CD4-positive, alpha-beta T cell (primary cell): ENCODE measurements at regions not wholly inside any gene's neighbourhood (a gene's known extent, or its start where the extent isn't known, plus 50 kb on each side); places are given as distances from the start of the nearest gene placed in this dataset.

Experiments
- ATAC-seq: fragments of 200-7000 bp; cut with Tn5 transposase; one replicate; pipeline ENCODE4 v1.10.0; 2022; ENCODE audit warnings: mild to moderate bottlenecking; ENCODE audit not compliant: poor library complexity
- CTCF ChIA-PET: fragments of 350-600 bp; sonication (Branson Sonifier 250); formaldehyde crosslinking; loops from one replicate; lab custom pipeline; 2021; ENCODE audit warnings: antibody characterized with exemption, inconsistent platforms; lab: Charles Lee
- POLR2A ChIA-PET: fragments of 350-600 bp; sonication (Branson Sonifier 250); formaldehyde crosslinking; loops from one replicate; lab custom pipeline; 2021; ENCODE audit warnings: antibody characterized with exemption, inconsistent platforms; lab: Charles Lee
- DNase-seq, 14 experiments: peaks; one replicate each; pipeline ENCODE4 v3.0.0-alpha.2; 2013 to 2020; ENCODE audit warnings: mixed read lengths in 2 of 14
- H3K27ac ChIP-seq, 2 donors: one replicate each; pipeline versions ENCODE4 v1.5.1 to v1.7.0; 2013; ENCODE audit warnings: low read length in 2 of 2, low read depth in 1 of 2, mild to moderate bottlenecking in 1 of 2
- H3K27me3 ChIP-seq, 2 experiments: 1 replicate in 1 of 2; 2 replicates in 1 of 2; pipeline versions ENCODE4 v1.6.1 to v1.7.0; 2013; ENCODE audit warnings: low read length in 2 of 2, control low read depth in 1 of 2, mild to moderate bottlenecking in 1 of 2, moderate library complexity in 1 of 2; ENCODE audit not compliant: insufficient read depth in 2 of 2, control insufficient read depth in 1 of 2
- H3K36me3 ChIP-seq: one replicate; pipeline ENCODE4 v1.6.1; 2013; ENCODE audit warnings: low read length, control low read depth; ENCODE audit not compliant: insufficient read depth
- H3K4me1 ChIP-seq: one replicate; pipeline ENCODE4 v1.6.1; 2013; ENCODE audit warnings: low read length, control low read depth; ENCODE audit not compliant: insufficient read depth
- H3K4me3 ChIP-seq: one replicate; pipeline ENCODE4 v1.5.1; 2013; ENCODE audit warnings: mild to moderate bottlenecking, low read length, moderate library complexity
- H3K9me3 ChIP-seq, 2 experiments: 1 replicate in 1 of 2; 2 replicates in 1 of 2; pipeline versions ENCODE4 v1.6.1 to v1.7.0; 2013; ENCODE audit warnings: low read length in 2 of 2, mild to moderate bottlenecking in 2 of 2, control low read depth in 1 of 2, moderate library complexity in 1 of 2; ENCODE audit not compliant: control insufficient read depth in 1 of 2, insufficient read depth in 1 of 2
- H3K27ac Mint-ChIP-seq: one replicate; pipeline ENCODE4 v1.8.0; 2020; ENCODE audit warnings: mixed read lengths
- H3K27me3 Mint-ChIP-seq: one replicate; pipeline ENCODE4 v1.8.0; 2021; ENCODE audit warnings: mixed read lengths
- H3K36me3 Mint-ChIP-seq: one replicate; pipeline ENCODE4 v1.8.0; 2021; ENCODE audit warnings: low read depth, mixed read lengths
- H3K4me1 Mint-ChIP-seq: one replicate; pipeline ENCODE4 v1.8.0; 2021; ENCODE audit warnings: low read depth, mixed read lengths
- H3K4me3 Mint-ChIP-seq: one replicate; pipeline ENCODE4 v1.8.0; 2020; ENCODE audit warnings: mild to moderate bottlenecking, mixed read lengths
- H3K9me3 Mint-ChIP-seq: one replicate; pipeline ENCODE4 v1.8.0; 2020; ENCODE audit warnings: mixed read lengths
- CTCF ChIP-seq: fragments of 200-600 bp; IDR thresholded peaks from one replicate; pipeline ENCODE4 v1.8.0; 2022; ENCODE audit warnings: antibody characterized with exemption, mild to moderate bottlenecking
- intact Hi-C, 2 experiments: fragments of 100-400 bp; cut with DNase I in 1 of 2; cut with micrococcal nuclease in 1 of 2; formaldehyde crosslinking; loops; one replicate each; pipeline versions ENCODE4 v1.15.1 to v1.9.0; 2023 to 2025; cut with DNase I, micrococcal nuclease

GRCh38 chr11:123330471-123330870, 99.6 kb upstream of the GRAMD1B start:
- intact Hi-C loops, result no loop called here
- DNase-seq, result no peak
- Histone ChIP-seq H3K4me3 (no peak overlapping the region), H3K4me1 (no peaks in the 10 kb centered on the region), H3K27ac (no peak overlapping the region), H3K36me3 (no peaks in the 10 kb centered on the region), H3K27me3 (no peaks in the 10 kb centered on the region), H3K9me3 (no peaks in the 10 kb centered on the region)
- Mint-ChIP-seq H3K27ac (no peak overlapping the region), H3K9me3 (no peaks in the 10 kb centered on the region), H3K36me3 (no peaks in the 10 kb centered on the region), H3K4me3 (no peak overlapping the region), H3K4me1 (no peaks in the 10 kb centered on the region), H3K27me3 (no peaks in the 10 kb centered on the region)
- CTCF ChIA-PET, result interaction anchor here (1.6 kb wide), 1 partner anchor 14 kb away, joined by 3 read pairs; no protein-coding TSS in a partner anchor
- POLR2A ChIA-PET, result no interaction called here
- TF ChIP-seq CTCF, result no peak
- no peak for ATAC-seq

- no peak for TF ChIP-seq CTCF
- Mint-ChIP-seq H3K36me3 (no peaks in the 10 kb centered on the region), H3K9me3 (no peaks in the 10 kb centered on the region), H3K4me3 (no peak overlapping the region), H3K27me3 (no peaks in the 10 kb centered on the region), H3K4me1 (no peaks in the 10 kb centered on the region), H3K27ac (no peak overlapping the region)
- ChIA-PET POLR2A (no interaction called here), CTCF (interaction anchor here (1.6 kb wide), 1 partner anchor 15 kb away, joined by 3 read pairs; no protein-coding TSS in a partner anchor)
- intact Hi-C loops, result no loop called here
- ATAC-seq (no peak), DNase-seq (no peak)
- no peaks in the 10 kb centered on the region for H3K9me3 ChIP-seq
- H3K36me3 ChIP-seq, result no peaks in the 10 kb centered on the region
- H3K27ac ChIP-seq, result no peak overlapping the region
- H3K4me1 ChIP-seq, result no peaks in the 10 kb centered on the region
- H3K4me3 ChIP-seq, result no peak overlapping the region
- H3K27me3 ChIP-seq, result no peaks in the 10 kb centered on the region
Observed at GRCh38 chr11:123330071-123330470, 100.0 kb upstream of the GRAMD1B start.

- no peaks in the 10 kb centered on the region for H3K4me1 Mint-ChIP-seq
- ChIA-PET POLR2A (no interaction called here), CTCF (no interaction called here)
- H3K36me3 ChIP-seq, result no peaks in the 10 kb centered on the region
- H3K4me1 ChIP-seq, result no peaks in the 10 kb centered on the region
- no peak for TF ChIP-seq CTCF
- H3K36me3 Mint-ChIP-seq, result no peaks in the 10 kb centered on the region
- H3K4me3 Mint-ChIP-seq, result no peak overlapping the region
- H3K4me3 ChIP-seq, result no peak overlapping the region
- no peaks in the 10 kb centered on the region for H3K9me3 Mint-ChIP-seq
- no peak overlapping the region for H3K27ac Mint-ChIP-seq
- H3K9me3 ChIP-seq, result no peaks in the 10 kb centered on the region
- intact Hi-C loops, result no loop called here
- H3K27me3 ChIP-seq, result peaks cover 0 to 2% of the 10 kb centered on the region in 2 experiments
- DNase-seq (no peak), ATAC-seq (no peak)
- H3K27me3 Mint-ChIP-seq, result no peaks in the 10 kb centered on the region
- H3K27ac ChIP-seq, result no peak overlapping the region
Observed at GRCh38 chr11:123328281-123328867, 101.7 kb upstream of the GRAMD1B start.
